IPS-18a (cell line): ENCODE measurements at regions not wholly inside any gene's neighbourhood (a gene's known extent, or its start where the extent isn't known, plus 50 kb on each side); places are given as distances from the start of the nearest gene placed in this dataset.

Source experiments
- H3K27ac ChIP-seq: one replicate; pipeline ENCODE4 v1.5.1; 2013; ENCODE audit warnings: low read length
- H3K27me3 ChIP-seq: one replicate; pipeline ENCODE4 v1.6.1; 2013; ENCODE audit warnings: mild to moderate bottlenecking, low read length; ENCODE audit not compliant: control insufficient read depth, insufficient read depth
- H3K36me3 ChIP-seq: one replicate; pipeline ENCODE4 v1.6.1; 2013; ENCODE audit warnings: low read depth, low read length; ENCODE audit not compliant: control insufficient read depth
- H3K4me1 ChIP-seq: one replicate; pipeline ENCODE4 v1.6.1; 2013; ENCODE audit warnings: low read depth, low read length; ENCODE audit not compliant: control insufficient read depth
- H3K4me3 ChIP-seq: one replicate; pipeline ENCODE4 v1.5.1; 2013; ENCODE audit warnings: low read length
- H3K9ac ChIP-seq: one replicate; pipeline ENCODE4 v1.6.1; 2013; ENCODE audit warnings: mild to moderate bottlenecking, low read length, moderate library complexity
- H3K9me3 ChIP-seq: one replicate; pipeline ENCODE4 v1.6.1; 2013; ENCODE audit warnings: low read depth, low read length; ENCODE audit not compliant: control insufficient read depth

- H3K9ac ChIP-seq: no peak overlapping the region
- peaks cover 7% of the 10 kb centered on the region for H3K9me3 ChIP-seq
Observed at GRCh38 chr4:43089730-43090129, 197.2 kb downstream of the GRXCR1 start.

GRCh38 chr4:43103048-43103447 is 210.5 kb downstream of the GRXCR1 start:
- Histone ChIP-seq H3K4me3 (no peak overlapping the region), H3K27me3 (no peaks in the 10 kb centered on the region), H3K9ac (no peak overlapping the region), H3K36me3 (no peaks in the 10 kb centered on the region), H3K27ac (no peak overlapping the region), H3K4me1 (no peaks in the 10 kb centered on the region), H3K9me3 (no peaks in the 10 kb centered on the region)

More at GRCh38 chr4:43089730-43090129, 197.2 kb downstream of the GRXCR1 start:
- Histone ChIP-seq H3K27ac (no peak overlapping the region), H3K4me1 (no peaks in the 10 kb centered on the region), H3K4me3 (no peak overlapping the region), H3K36me3 (no peaks in the 10 kb centered on the region), H3K27me3 (no peaks in the 10 kb centered on the region)

- Histone ChIP-seq H3K4me3 (no peak overlapping the region), H3K9me3 (no peaks in the 10 kb centered on the region)
Observed at GRCh38 chr4:43112139-43112538, 219.6 kb downstream of the GRXCR1 start.

GRCh38 chr4:43113196-43113595 is 220.7 kb downstream of the GRXCR1 start:
- Histone ChIP-seq H3K9me3 (no peaks in the 10 kb centered on the region), H3K9ac (no peak overlapping the region), H3K27me3 (no peaks in the 10 kb centered on the region), H3K4me1 (no peaks in the 10 kb centered on the region), H3K36me3 (no peaks in the 10 kb centered on the region), H3K4me3 (no peak overlapping the region), H3K27ac (no peak overlapping the region)

More at GRCh38 chr4:43112139-43112538, 219.6 kb downstream of the GRXCR1 start:
- no peak overlapping the region for H3K9ac ChIP-seq
- H3K4me1 ChIP-seq: no peaks in the 10 kb centered on the region
- H3K36me3 ChIP-seq: no peaks in the 10 kb centered on the region
- no peaks in the 10 kb centered on the region for H3K27me3 ChIP-seq
- H3K27ac ChIP-seq: no peak overlapping the region

- Histone ChIP-seq H3K4me1 (peaks cover 15% of the 10 kb centered on the region), H3K9me3 (no peaks in the 10 kb centered on the region), H3K27ac (no peak overlapping the region), H3K36me3 (no peaks in the 10 kb centered on the region), H3K9ac (no peak overlapping the region), H3K27me3 (no peaks in the 10 kb centered on the region), H3K4me3 (no peak overlapping the region)
Observed at GRCh38 chr4:43126595-43126994, 234.1 kb downstream of the GRXCR1 start.

- Histone ChIP-seq H3K9ac (no peak overlapping the region), H3K9me3 (no peaks in the 10 kb centered on the region), H3K4me3 (no peak overlapping the region), H3K27ac (no peak overlapping the region), H3K27me3 (no peaks in the 10 kb centered on the region), H3K36me3 (no peaks in the 10 kb centered on the region), H3K4me1 (peaks cover 19% of the 10 kb centered on the region)
Observed at GRCh38 chr4:43130228-43131021, 237.9 kb downstream of the GRXCR1 start.

GRCh38 chr4:43132010-43132582 is 239.6 kb downstream of the GRXCR1 start:
- Histone ChIP-seq H3K36me3 (no peaks in the 10 kb centered on the region), H3K4me1 (peaks cover 19% of the 10 kb centered on the region), H3K27ac (no peak overlapping the region), H3K27me3 (no peaks in the 10 kb centered on the region), H3K4me3 (no peak overlapping the region), H3K9ac (no peak overlapping the region), H3K9me3 (no peaks in the 10 kb centered on the region)

GRCh38 chr4:43133566-43133965 is 241.1 kb downstream of the GRXCR1 start:
- no peaks in the 10 kb centered on the region for H3K9me3 ChIP-seq
- H3K27me3 ChIP-seq: no peaks in the 10 kb centered on the region
- H3K27ac ChIP-seq: no peak overlapping the region
- H3K4me1 ChIP-seq: peaks cover 19% of the 10 kb centered on the region
- no peaks in the 10 kb centered on the region for H3K36me3 ChIP-seq
- no peak overlapping the region for H3K4me3 ChIP-seq
- no peak overlapping the region for H3K9ac ChIP-seq

GRCh38 chr4:43136752-43137151 is 244.2 kb downstream of the GRXCR1 start:
- peaks cover 2% of the 10 kb centered on the region for H3K4me1 ChIP-seq
- no peak overlapping the region for H3K4me3 ChIP-seq

GRCh38 chr4:43146198-43146597 is 253.7 kb downstream of the GRXCR1 start:
- no peak overlapping the region for H3K9ac ChIP-seq
- H3K9me3 ChIP-seq: no peaks in the 10 kb centered on the region
- no peak overlapping the region for H3K4me3 ChIP-seq
- H3K36me3 ChIP-seq: no peaks in the 10 kb centered on the region
- H3K27me3 ChIP-seq: peaks cover 11% of the 10 kb centered on the region
- H3K27ac ChIP-seq: no peak overlapping the region
- H3K4me1 ChIP-seq: peaks cover 11% of the 10 kb centered on the region

More at GRCh38 chr4:43136752-43137151, 244.2 kb downstream of the GRXCR1 start:
- Histone ChIP-seq H3K27me3 (no peaks in the 10 kb centered on the region), H3K9ac (no peak overlapping the region), H3K27ac (no peak overlapping the region), H3K36me3 (no peaks in the 10 kb centered on the region), H3K9me3 (peaks cover 4% of the 10 kb centered on the region)

GRCh38 chr4:43148481-43148880 is 256.0 kb downstream of the GRXCR1 start:
- Histone ChIP-seq H3K9me3 (no peaks in the 10 kb centered on the region), H3K27me3 (peaks cover 11% of the 10 kb centered on the region), H3K9ac (no peak overlapping the region), H3K4me1 (peaks cover 11% of the 10 kb centered on the region), H3K4me3 (no peak overlapping the region), H3K36me3 (no peaks in the 10 kb centered on the region), H3K27ac (no peak overlapping the region)
